ENCODE measurements at regions not wholly inside any gene's neighbourhood (a gene's known extent, or its start where the extent isn't known, plus 50 kb on each side); places are given as distances from the start of the nearest gene placed in this dataset.

GRCh38 chr1:239812580-239812979 is 279.1 kb upstream of the FMN2 start:
- TF ChIP-seq EZH2phosphoT487 (IDR thresholded peaks at IDR 0.05; ENCODE audit: borderline replicate concordance, low read length) (no peak), CTCF (conservative IDR thresholded peaks at IDR 0.05; ENCODE audit: low read depth, low read length) (no peak)

Measured in PC-3 (cell line).